ENCODE measurements at regions not wholly inside any gene's neighbourhood (a gene's known extent, or its start where the extent isn't known, plus 50 kb on each side); places are given as distances from the start of the nearest gene placed in this dataset.

DNA sequence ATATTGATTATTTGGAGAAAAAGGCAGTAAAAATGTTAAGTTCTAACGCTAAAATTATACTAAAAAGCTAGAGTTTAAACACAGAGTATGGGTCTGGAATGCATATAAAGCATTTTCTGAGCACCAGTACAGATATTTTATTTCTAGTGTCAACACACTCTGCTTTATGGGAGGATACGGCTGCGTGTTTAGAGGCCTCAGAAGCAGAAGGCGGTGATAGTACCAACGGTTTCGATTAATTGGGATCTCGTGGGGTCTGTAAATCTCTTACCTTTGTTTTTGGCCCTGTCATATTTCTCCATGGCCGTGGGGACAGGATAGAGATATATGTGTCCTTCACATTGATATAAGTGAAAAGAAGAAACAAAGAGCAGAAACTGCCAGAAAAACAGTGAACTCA is 206.8 kb upstream of the NTM start:
- H3K4me1 ChIP-seq, result no peaks in the 10 kb centered on the region
- H3K9me3 ChIP-seq, result no peaks in the 10 kb centered on the region
- 89% methylated on average over 8 of the region's 8 CpGs for WGBS
- no peak for DNase-seq (ENCODE audit: extremely low spot score)
- no peak overlapping the region for H3K4me3 ChIP-seq
- intact Hi-C loops (cut with DNase I), result no loop called here
- H3K27me3 ChIP-seq, result no peaks in the 10 kb centered on the region
- H3K36me3 ChIP-seq, result no peaks in the 10 kb centered on the region
- no peak for TF ChIP-seq EP300 (IDR thresholded peaks at IDR 0.05)
- no peak overlapping the region for H3K27ac ChIP-seq (replicated peaks in 1 of 4)

DNA sequence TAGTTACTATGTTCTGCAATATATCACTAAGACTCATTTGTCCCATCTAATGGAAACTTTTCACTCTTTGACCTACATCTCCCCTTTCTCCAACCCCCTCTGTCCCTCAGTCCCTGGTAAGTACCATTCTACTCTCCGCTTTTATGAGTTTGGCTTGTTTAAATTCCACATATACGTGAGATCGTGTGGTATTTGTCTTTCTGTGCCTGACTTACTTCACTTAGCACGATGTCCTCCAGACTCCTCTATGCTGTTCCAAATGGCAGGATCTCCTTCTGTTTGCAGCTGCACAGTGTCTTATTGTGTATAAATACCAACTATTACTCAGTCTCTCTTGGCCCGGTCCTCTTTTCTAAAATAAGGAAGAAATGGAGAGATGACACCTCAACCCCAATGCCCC is 205.4 kb upstream of the NTM start:
- intact Hi-C loops (cut with DNase I), result no loop called here
- TF ChIP-seq, protein P1, sequence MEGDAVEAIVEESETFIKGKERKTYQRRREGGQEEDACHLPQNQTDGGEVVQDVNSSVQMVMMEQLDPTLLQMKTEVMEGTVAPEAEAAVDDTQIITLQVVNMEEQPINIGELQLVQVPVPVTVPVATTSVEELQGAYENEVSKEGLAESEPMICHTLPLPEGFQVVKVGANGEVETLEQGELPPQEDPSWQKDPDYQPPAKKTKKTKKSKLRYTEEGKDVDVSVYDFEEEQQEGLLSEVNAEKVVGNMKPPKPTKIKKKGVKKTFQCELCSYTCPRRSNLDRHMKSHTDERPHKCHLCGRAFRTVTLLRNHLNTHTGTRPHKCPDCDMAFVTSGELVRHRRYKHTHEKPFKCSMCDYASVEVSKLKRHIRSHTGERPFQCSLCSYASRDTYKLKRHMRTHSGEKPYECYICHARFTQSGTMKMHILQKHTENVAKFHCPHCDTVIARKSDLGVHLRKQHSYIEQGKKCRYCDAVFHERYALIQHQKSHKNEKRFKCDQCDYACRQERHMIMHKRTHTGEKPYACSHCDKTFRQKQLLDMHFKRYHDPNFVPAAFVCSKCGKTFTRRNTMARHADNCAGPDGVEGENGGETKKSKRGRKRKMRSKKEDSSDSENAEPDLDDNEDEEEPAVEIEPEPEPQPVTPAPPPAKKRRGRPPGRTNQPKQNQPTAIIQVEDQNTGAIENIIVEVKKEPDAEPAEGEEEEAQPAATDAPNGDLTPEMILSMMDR (IDR thresholded peaks at IDR 0.05), result no peak
- TF ChIP-seq EP300 (IDR thresholded peaks at IDR 0.05) (no peak), POLR2AphosphoS5 (IDR thresholded peaks at IDR 0.05) (no peak)
- H3K36me3 ChIP-seq, result no peaks in the 10 kb centered on the region
- no peak for DNase-seq (ENCODE audit: extremely low spot score)
- no peaks in the 10 kb centered on the region for H3K4me1 ChIP-seq
- 32% methylated on average over 5 of the region's 5 CpGs for WGBS
- no peaks in the 10 kb centered on the region for H3K27me3 ChIP-seq
- H3K27ac ChIP-seq (replicated peaks in 1 of 4), result no peak overlapping the region
- H3K4me3 ChIP-seq, result no peak overlapping the region
- H3K9me3 ChIP-seq, result no peaks in the 10 kb centered on the region

DNA sequence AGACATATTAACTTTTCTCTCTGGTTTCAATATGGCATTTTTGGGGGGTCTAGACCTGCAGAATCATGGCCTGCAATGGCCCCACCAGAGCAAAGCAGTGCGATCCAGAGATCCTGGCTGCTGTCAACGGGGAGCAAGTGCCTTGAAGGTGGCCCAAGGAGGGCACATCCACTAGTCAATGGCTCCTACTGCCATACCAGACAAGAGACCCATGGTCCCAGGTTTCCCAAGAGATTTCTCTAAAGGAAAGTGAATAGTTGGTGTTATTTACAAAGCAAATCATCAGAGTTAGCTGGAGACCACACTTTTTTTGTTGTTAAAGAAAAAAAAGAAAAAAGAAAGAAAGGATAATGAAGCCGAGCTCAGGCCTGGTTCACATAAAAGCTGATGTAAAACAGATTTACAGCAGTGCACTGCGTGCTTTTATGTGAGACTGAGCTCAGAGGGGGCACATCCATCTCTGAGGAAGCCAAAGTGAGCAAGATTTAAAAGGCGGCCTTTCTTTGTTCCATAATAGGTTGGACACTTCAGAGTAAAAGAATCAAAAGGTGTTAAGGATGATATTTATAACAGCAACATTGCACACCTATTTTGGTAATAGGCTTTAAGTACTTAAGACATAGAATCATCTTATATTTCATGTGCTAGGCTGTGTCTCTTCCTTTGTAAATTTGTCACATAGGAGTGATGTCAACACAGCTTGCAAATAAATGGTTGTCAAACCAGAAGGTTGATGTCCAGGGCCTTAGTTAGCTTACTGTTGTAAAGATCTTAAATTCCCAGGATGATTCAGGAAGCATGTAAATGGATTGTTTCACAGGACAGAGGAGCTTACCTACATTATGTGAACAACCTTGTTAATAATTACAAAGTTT is 201.3 kb upstream of the NTM start:
- intact Hi-C loops (cut with DNase I), result no loop called here
- Histone ChIP-seq H3K36me3 (no peaks in the 10 kb centered on the region), H3K4me3 (no peak overlapping the region), H3K27ac (replicated peaks in 1 of 4) (no peak overlapping the region), H3K9me3 (no peaks in the 10 kb centered on the region), H3K4me1 (no peaks in the 10 kb centered on the region), H3K27me3 (no peaks in the 10 kb centered on the region)
- no peak for TF ChIP-seq EP300 (IDR thresholded peaks at IDR 0.05)
- TF ChIP-seq POLR2AphosphoS5 (IDR thresholded peaks at IDR 0.05), result no peak
- TF ChIP-seq, protein P1 (IDR thresholded peaks at IDR 0.05), result no peak
- no peak for DNase-seq (ENCODE audit: extremely low spot score)
- 88% methylated on average over 5 of the region's 5 CpGs for WGBS

DNA sequence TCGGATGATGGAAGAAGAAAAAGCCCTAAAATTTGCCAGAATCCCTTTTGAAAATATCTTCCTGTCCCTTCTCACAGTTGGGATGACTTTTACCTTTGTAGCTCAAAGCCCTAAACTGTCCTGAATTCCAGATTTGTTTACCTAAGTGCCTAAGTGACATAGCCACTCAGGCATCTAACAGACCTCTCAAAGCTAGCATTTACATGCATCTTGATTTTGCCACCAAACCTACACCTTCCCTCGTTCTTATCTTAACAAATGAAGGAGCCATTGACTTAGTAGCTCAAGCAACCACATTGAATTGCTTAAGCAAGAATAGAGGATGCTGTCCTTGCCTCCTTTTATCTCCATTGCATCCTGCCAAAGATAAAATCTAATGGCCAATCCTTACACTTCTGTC is 198.4 kb upstream of the NTM start:
- no peaks in the 10 kb centered on the region for H3K36me3 ChIP-seq
- H3K27ac ChIP-seq (replicated peaks in 1 of 4), result no peak overlapping the region
- no peaks in the 10 kb centered on the region for H3K27me3 ChIP-seq
- TF ChIP-seq POLR2A (IDR thresholded peaks at IDR 0.05; ENCODE audit: low read depth) (no peak), EP300 (IDR thresholded peaks at IDR 0.05) (no peak), POLR2AphosphoS5 (IDR thresholded peaks at IDR 0.05) (no peak)
- TF ChIP-seq, protein P1 (IDR thresholded peaks at IDR 0.05), result no peak
- H3K4me1 ChIP-seq, result no peaks in the 10 kb centered on the region
- no peak for DNase-seq (ENCODE audit: extremely low spot score)
- H3K9me3 ChIP-seq, result no peaks in the 10 kb centered on the region
- intact Hi-C loops (cut with DNase I), result no loop called here
- H3K4me3 ChIP-seq, result no peak overlapping the region
- WGBS, result 86% methylated on average over 2 of the region's 2 CpGs

DNA sequence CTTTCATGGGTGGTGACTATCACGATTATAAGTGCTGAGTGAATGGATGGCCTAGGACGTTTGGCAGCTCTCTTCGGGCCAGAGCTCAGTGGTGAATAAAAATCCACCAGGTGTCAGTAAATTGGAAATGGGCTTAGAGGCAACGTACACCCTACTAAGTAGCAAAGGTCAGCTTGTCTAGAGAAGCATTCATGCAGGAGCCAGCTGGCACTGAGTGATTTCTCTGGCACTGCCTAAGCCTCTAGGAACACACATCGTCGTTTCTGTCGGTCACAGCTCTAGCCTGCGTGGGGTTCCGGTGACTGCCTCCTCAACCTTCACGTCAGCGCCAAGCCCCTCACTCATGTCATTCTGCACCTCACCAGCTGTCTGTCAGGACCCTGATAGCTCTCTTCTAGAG is 192.4 kb upstream of the NTM start:
- DNase-seq (ENCODE audit: extremely low spot score), result no peak
- 67% methylated on average over 11 of the region's 11 CpGs for WGBS
- no peak overlapping the region for H3K27ac ChIP-seq (replicated peaks in 1 of 4)
- no peaks in the 10 kb centered on the region for H3K36me3 ChIP-seq
- H3K4me3 ChIP-seq, result no peak overlapping the region
- no peaks in the 10 kb centered on the region for H3K27me3 ChIP-seq
- intact Hi-C loops (cut with DNase I), result no loop called here
- TF ChIP-seq EP300 (IDR thresholded peaks at IDR 0.05), result no peak
- TF ChIP-seq, protein P1 (IDR thresholded peaks at IDR 0.05), result no peak
- no peak for TF ChIP-seq POLR2AphosphoS5 (IDR thresholded peaks at IDR 0.05)
- no peak for TF ChIP-seq POLR2A (IDR thresholded peaks at IDR 0.05; ENCODE audit: low read depth)
- H3K9me3 ChIP-seq, result no peaks in the 10 kb centered on the region
- H3K4me1 ChIP-seq, result no peaks in the 10 kb centered on the region
